K562 (cell line): ENCODE measurements at regions not wholly inside any gene's neighbourhood (a gene's known extent, or its start where the extent isn't known, plus 50 kb on each side); places are given as distances from the start of the nearest gene placed in this dataset.

Source experiments
- ATAC-seq: fragments of 200-7000 bp; cut with Tn5 transposase; 3 replicates; pipeline ENCODE4 v1.9.1; 2020; ENCODE audit warnings: moderate library complexity
- BruUV-seq: library from RNA; stranded (reverse); fragments of 400-500 nt; replicated peaks from 2 replicates; lab custom pipeline; 2021; lab: Mats Ljungman, UMichigan
- CTCF ChIA-PET: fragments of 300-600 bp; formaldehyde crosslinking; extraction: SDS; loops from one replicate; lab custom pipeline; 2021; ENCODE audit warnings: low intra/inter-chr PET ratio; lab: Yijun Ruan, JAX
- POLR2A ChIA-PET: fragments of 300-600, 350-650 bp; sonication (Branson Sonifier 250); formaldehyde crosslinking; extraction: SDS; loops from one replicate; lab custom pipeline; 2021; ENCODE audit warnings: antibody characterized with exemption, inconsistent platforms; lab: Yijun Ruan, JAX
- DNase-seq, 4 experiments: peaks; one replicate each; pipeline versions ENCODE4 v3.0.0 to v3.0.0-alpha.2; 2011 to 2018; ENCODE audit warnings: low spot score in 3 of 4, mixed read lengths in 3 of 4; ENCODE audit errors: extremely low read depth in 1 of 4
- FAIRE-seq: peaks from 2 replicates; lab custom pipeline; 2011; peaks lifted over from hg19 to GRCh38; lab: Jason Lieb, UNC
- H2AFZ ChIP-seq: 2 replicates; pipeline ENCODE4 v1.6.0; 2011; ENCODE audit warnings: low read depth, low read length, control low read depth, inconsistent platforms
- H3K27ac ChIP-seq: fragments of 200-600 bp; 3 replicates; pipeline ENCODE4 v1.8.0; 2011; ENCODE audit warnings: low read depth, mild to moderate bottlenecking, control low read depth, inconsistent platforms, low read length, moderate library complexity, mixed read lengths; ENCODE audit errors: extremely low read depth
- H3K27me3 ChIP-seq, 2 experiments: fragments of 300-600 bp in 1 of 2; 2 replicates in 1 of 2; 3 replicates in 1 of 2; pipeline versions ENCODE4 v1.6.0 to v1.8.0; 2011; ENCODE audit warnings: inconsistent platforms in 2 of 2, low read length in 2 of 2, mild to moderate bottlenecking in 1 of 2, mixed read lengths in 1 of 2, moderate library complexity in 1 of 2; ENCODE audit not compliant: control insufficient read depth in 2 of 2, insufficient read depth in 2 of 2
- H3K36me3 ChIP-seq: fragments of 300-600 bp; 3 replicates; pipeline ENCODE4 v1.8.0; 2011; ENCODE audit warnings: mild to moderate bottlenecking, low read length, inconsistent platforms; ENCODE audit not compliant: control insufficient read depth, insufficient read depth
- H3K4me1 ChIP-seq, 2 experiments: fragments of 200-600 bp in 1 of 2; replicated peaks in 1 of 2; 2 replicates in 1 of 2; 3 replicates in 1 of 2; pipeline versions ENCODE4 v1.5.1 to v1.8.0; 2011; ENCODE audit warnings: inconsistent platforms in 2 of 2, low read length in 2 of 2, mild to moderate bottlenecking in 1 of 2, mixed read lengths in 1 of 2, moderate library complexity in 1 of 2; ENCODE audit not compliant: control insufficient read depth in 2 of 2, insufficient read depth in 2 of 2
- H3K4me2 ChIP-seq: 2 replicates; pipeline ENCODE4 v1.6.1; 2011; ENCODE audit warnings: low read length, control low read depth, inconsistent platforms, mixed read lengths; ENCODE audit not compliant: insufficient read depth
- H3K4me3 ChIP-seq: fragments of 200-600 bp; sonication (generic), shearing (Covaris generic); 2 replicates; pipeline ENCODE4 v1.5.1; 2016; ENCODE audit warnings: control low read depth, inconsistent platforms
- H3K79me2 ChIP-seq: fragments of 200-600 bp; 3 replicates; pipeline ENCODE4 v1.8.0; 2011; ENCODE audit warnings: low read length, inconsistent platforms; ENCODE audit not compliant: control insufficient read depth, insufficient read depth
- H3K9ac ChIP-seq, 2 experiments: 2 replicates each; pipeline versions ENCODE4 v1.6.0 to v1.6.1; 2011; ENCODE audit warnings: low read depth in 2 of 2, low read length in 2 of 2, control low read depth in 1 of 2, inconsistent platforms in 1 of 2, mild to moderate bottlenecking in 1 of 2, mixed read lengths in 1 of 2; ENCODE audit not compliant: insufficient read depth in 1 of 2
- H3K9me1 ChIP-seq: one replicate; pipeline ENCODE4 v1.6.0; 2011; ENCODE audit warnings: inconsistent platforms, mild to moderate bottlenecking, low read length, moderate library complexity; ENCODE audit not compliant: control insufficient read depth, insufficient read depth
- H3K9me3 ChIP-seq: replicated peaks from 2 replicates; pipeline ENCODE4 v1.5.1; 2011; ENCODE audit warnings: low read depth, low read length, inconsistent platforms; ENCODE audit not compliant: control insufficient read depth, insufficient read depth
- H4K20me1 ChIP-seq: replicated peaks from 2 replicates; pipeline ENCODE4 v1.6.1; 2011; ENCODE audit warnings: low read length, inconsistent platforms, mixed read lengths; ENCODE audit not compliant: control insufficient read depth, insufficient read depth
- LCOR ChIP-seq: sonication (generic); formaldehyde crosslinking; IDR thresholded peaks from 2 replicates; pipeline ENCODE4 v1.8.0; 2022; ENCODE audit warnings: mild to moderate bottlenecking, missing genetic modification reagents
- MTF1 ChIP-seq: fragments of 250-450 bp; sonication (Bioruptor Pico); IDR thresholded peaks from 2 replicates; pipeline ENCODE4 v1.9.0; 2021; ENCODE audit warnings: moderate library complexity, mild to moderate bottlenecking, inconsistent platforms, borderline replicate concordance
- NCOA1 ChIP-seq: fragments of 450-650 bp; IDR thresholded peaks from 2 replicates; pipeline ENCODE4 v1.6.1; 2016; ENCODE audit warnings: low read depth
- SMARCB1 ChIP-seq: IDR thresholded peaks from 2 replicates; pipeline ENCODE4 v1.6.1; 2011; ENCODE audit warnings: improper control_type of control experiment, low read depth; ENCODE audit not compliant: insufficient read length
- TAF7 ChIP-seq: fragments of 450-650 bp; IDR thresholded peaks from 2 replicates; pipeline ENCODE4 v1.6.1; 2016; ENCODE audit warnings: missing genetic modification characterization, missing compliant biosample characterization
- TAF9B ChIP-seq: fragments of 450-650 bp; IDR thresholded peaks from 2 replicates; pipeline ENCODE4 v1.6.1; 2018; ENCODE audit warnings: mild to moderate bottlenecking; ENCODE audit not compliant: partially characterized antibody
- TRIM24 ChIP-seq, 2 experiments: fragments of 450-650 bp; IDR thresholded peaks; 2 replicates each; pipeline ENCODE4 v1.6.1; 2016
- U2AF1 ChIP-seq: fragments of 200-400 bp; formaldehyde crosslinking; optimal IDR thresholded peaks from 2 replicates; pipeline ENCODE3; 2017; ENCODE audit warnings: mild to moderate bottlenecking, low read depth, low read length, moderate library complexity
- ZNF133 ChIP-seq: fragments of 250-450 bp; sonication (Bioruptor Pico); IDR thresholded peaks from 2 replicates; pipeline ENCODE4 v1.4.0; 2020; ENCODE audit warnings: mild to moderate bottlenecking
- ZNF696 ChIP-seq: fragments of 250-450 bp; sonication (Bioruptor Pico); conservative IDR thresholded peaks from 2 replicates; pipeline ENCODE4 v1.4.0; 2020; ENCODE audit warnings: mild to moderate bottlenecking, moderate library complexity
- ZNF707 ChIP-seq: fragments of 250-450 bp; sonication (Bioruptor Pico); conservative IDR thresholded peaks from 2 replicates; pipeline ENCODE4 v1.8.0; 2022; ENCODE audit warnings: inconsistent platforms, mild to moderate bottlenecking, moderate library complexity
- ZNF764 ChIP-seq: fragments of 250-450 bp; sonication (Bioruptor Pico); IDR thresholded peaks from 2 replicates; pipeline ENCODE4 v1.4.0; 2020; ENCODE audit warnings: low read depth, mild to moderate bottlenecking, moderate library complexity
- WGBS: fragments of 100-300 bp; shearing (Covaris generic); methylation state at CpG from one replicate; pipeline ENCODE4 v1.1.6; 2016; ENCODE audit warnings: low coverage, mixed read lengths; ENCODE audit not compliant: insufficient coverage; ENCODE audit errors: missing lambda C conversion rate; 5-methylcytosine and 5-hydroxymethylcytosine counted together
- in situ Hi-C: fragments of 300-500 bp; cut with MboI; formaldehyde crosslinking; loops from 4 replicates; pipeline ENCODE4 v1.15.0; 2018; ENCODE audit warnings: inconsistent platforms, mixed read lengths
- intact Hi-C: fragments of 100-400 bp; cut with micrococcal nuclease; formaldehyde crosslinking; loops from 2 replicates; pipeline ENCODE4 v1.14.2; 2022
- TF ChIP-seq, protein P1 (sequence below), 2 experiments: fragments of 450-650 bp; conservative IDR thresholded peaks; 2 replicates each; pipeline ENCODE4 v1.6.1; 2017; ENCODE audit warnings: mild to moderate bottlenecking in 2 of 2, moderate library complexity in 2 of 2
- TF ChIP-seq, protein P2 (sequence below): fragments of 250-450 bp; sonication (Bioruptor Pico); IDR thresholded peaks from 2 replicates; pipeline ENCODE4 v1.4.0; 2020; ENCODE audit warnings: mild to moderate bottlenecking, moderate library complexity

DNA sequence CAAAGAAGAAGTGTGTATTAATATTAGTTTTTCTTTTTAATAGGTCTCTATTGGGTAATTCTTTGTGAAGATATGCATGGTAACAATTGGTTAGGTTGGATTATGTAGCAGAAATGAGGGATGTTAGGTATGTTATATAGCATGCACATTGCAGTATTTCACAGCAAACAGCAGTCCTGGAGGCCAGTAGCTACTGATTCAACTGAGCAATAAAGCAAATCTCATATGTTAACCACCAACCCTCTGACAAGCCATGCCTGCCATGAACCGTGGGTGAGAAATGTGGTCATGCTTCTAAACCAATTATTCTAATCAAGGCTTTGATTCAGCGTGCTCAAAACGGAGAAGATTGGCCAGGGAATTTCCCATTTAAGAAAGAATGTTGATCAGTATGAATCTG, 313.0 kb upstream of the CDH6 start:
- 0% methylated on average over 3 of the region's 3 CpGs for WGBS
- BruUV-seq: no TSS peak
- ATAC-seq: no peak

DNA sequence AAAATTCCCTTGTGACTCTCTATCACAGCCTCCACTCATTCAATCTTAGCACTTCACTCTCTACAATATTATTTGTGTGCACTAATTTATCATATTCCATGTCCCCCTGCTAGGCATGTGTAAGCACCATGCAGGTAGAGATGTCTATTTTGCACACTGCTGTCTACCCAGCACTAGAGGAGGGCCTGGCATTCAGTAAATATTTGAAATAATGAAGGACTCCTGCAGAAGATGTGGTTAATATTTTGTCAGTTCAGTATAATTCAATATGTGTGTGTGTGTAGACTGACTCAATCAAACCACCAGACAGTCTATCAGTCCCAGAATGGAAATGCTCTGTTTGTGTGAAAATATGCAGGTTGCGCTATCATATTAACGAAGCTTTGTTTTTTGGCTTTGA, 313.6 kb upstream of the CDH6 start:
- TF ChIP-seq ZNF133 (CRISPR knock-in tag) (no peak), MTF1 (CRISPR knock-in tag) (no peak), NCOA1 (no peak), TAF7 (tag) (no peak), ZNF696 (CRISPR knock-in tag) (no peak), LCOR (CRISPR knock-in tag) (no peak), ZNF707 (no peak), ZNF764 (CRISPR knock-in tag) (no peak), TAF9B (no peak), SMARCB1 (no peak)
- TF ChIP-seq, protein P1, sequence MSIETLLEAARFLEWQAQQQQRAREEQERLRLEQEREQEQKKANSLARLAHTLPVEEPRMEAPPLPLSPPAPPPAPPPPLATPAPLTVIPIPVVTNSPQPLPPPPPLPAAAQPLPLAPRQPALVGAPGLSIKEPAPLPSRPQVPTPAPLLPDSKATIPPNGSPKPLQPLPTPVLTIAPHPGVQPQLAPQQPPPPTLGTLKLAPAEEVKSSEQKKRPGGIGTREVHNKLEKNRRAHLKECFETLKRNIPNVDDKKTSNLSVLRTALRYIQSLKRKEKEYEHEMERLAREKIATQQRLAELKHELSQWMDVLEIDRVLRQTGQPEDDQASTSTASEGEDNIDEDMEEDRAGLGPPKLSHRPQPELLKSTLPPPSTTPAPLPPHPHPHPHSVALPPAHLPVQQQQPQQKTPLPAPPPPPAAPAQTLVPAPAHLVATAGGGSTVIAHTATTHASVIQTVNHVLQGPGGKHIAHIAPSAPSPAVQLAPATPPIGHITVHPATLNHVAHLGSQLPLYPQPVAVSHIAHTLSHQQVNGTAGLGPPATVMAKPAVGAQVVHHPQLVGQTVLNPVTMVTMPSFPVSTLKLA (conservative IDR thresholded peaks at IDR 0.05): no peak
- TF ChIP-seq, all 486 proteins: peak for 0
- Histone ChIP-seq H3K9me1 (no peaks in the 10 kb centered on the region), H3K79me2 (no peaks in the 10 kb centered on the region), H3K36me3 (no peaks in the 10 kb centered on the region), H4K20me1 (no peaks in the 10 kb centered on the region), H3K27me3 (no peaks in the 10 kb centered on the region), H2AFZ (no peak overlapping the region), H3K9me3 (no peaks in the 10 kb centered on the region; the same call in none of the 2 replicates), H3K4me3 (no peak overlapping the region), H3K27ac (no peak overlapping the region), H3K4me1 (no peaks in the 10 kb centered on the region), H3K4me2 (no peak overlapping the region), H3K9ac (no peak overlapping the region)
- ChIA-PET CTCF (no interaction called here), POLR2A (no interaction called here)
- BruUV-seq: no TSS peak
- FAIRE-seq (no peak), ATAC-seq (no peak), DNase-seq (no peak)
- intact Hi-C loops (no loop called here), in situ Hi-C loops (no loop called here)
- WGBS: 8% methylated on average over 2 of the region's 2 CpGs

More for the DNA sequence above, 313.0 kb upstream of the CDH6 start:
- Histone ChIP-seq H4K20me1 (no peaks in the 10 kb centered on the region), H3K9ac (no peak overlapping the region), H3K36me3 (no peaks in the 10 kb centered on the region), H3K4me1 (no peaks in the 10 kb centered on the region), H2AFZ (no peak overlapping the region), H3K27me3 (no peaks in the 10 kb centered on the region), H3K27ac (no peak overlapping the region), H3K4me2 (no peak overlapping the region), H3K9me1 (no peaks in the 10 kb centered on the region), H3K4me3 (no peak overlapping the region), H3K9me3 (no peaks in the 10 kb centered on the region; the same call in none of the 2 replicates), H3K79me2 (no peaks in the 10 kb centered on the region)
- POLR2A ChIA-PET: no interaction called here
- FAIRE-seq: no peak
- DNase-seq: no peak
- CTCF ChIA-PET: no interaction called here
- in situ Hi-C loops: no loop called here
- intact Hi-C loops: no loop called here
- TF ChIP-seq U2AF1 (no peak), TRIM24 (IDR thresholded peaks at IDR 0.05) (no peak)
- TF ChIP-seq, protein P2, sequence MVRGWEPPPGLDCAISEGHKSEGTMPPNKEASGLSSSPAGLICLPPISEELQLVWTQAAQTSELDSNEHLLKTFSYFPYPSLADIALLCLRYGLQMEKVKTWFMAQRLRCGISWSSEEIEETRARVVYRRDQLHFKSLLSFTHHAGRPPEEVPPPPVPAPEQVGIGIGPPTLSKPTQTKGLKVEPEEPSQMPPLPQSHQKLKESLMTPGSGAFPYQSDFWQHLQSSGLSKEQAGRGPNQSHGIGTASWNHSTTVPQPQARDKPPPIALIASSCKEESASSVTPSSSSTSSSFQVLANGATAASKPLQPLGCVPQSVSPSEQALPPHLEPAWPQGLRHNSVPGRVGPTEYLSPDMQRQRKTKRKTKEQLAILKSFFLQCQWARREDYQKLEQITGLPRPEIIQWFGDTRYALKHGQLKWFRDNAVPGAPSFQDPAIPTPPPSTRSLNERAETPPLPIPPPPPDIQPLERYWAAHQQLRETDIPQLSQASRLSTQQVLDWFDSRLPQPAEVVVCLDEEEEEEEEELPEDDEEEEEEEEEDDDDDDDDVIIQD (CRISPR knock-in tag): no peak
